CD4-positive, alpha-beta T cell treated with Interleukin-6 at 100 ng/mL for 8 hours (primary cell): ENCODE measurements at regions not wholly inside any gene's neighbourhood (a gene's known extent, or its start where the extent isn't known, plus 50 kb on each side); places are given as distances from the start of the nearest gene placed in this dataset.

Experiments used
- DNase-seq: peaks from one replicate; pipeline ENCODE4 v3.0.0-alpha.2; 2020; ENCODE audit warnings: mixed read lengths, low spot score

DNA sequence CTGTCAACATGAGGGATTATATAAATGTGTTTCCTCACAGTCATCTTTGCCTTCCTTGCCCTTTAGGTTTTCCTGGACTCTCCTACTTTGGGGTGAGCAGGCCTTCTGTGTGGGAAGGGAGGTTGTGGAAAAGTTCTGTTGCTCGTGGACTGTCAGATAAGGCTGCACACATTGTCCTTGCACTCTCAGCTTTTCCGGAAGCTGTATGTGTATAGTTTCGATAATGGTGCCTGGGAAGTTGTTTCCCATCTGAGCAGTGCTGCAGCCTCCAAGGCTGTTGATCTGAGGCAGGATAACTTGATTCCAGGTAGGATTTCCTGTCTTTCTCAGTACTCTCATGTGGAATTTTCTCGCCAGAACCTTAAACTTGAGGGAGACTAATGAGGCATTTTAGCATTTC is 297.8 kb upstream of the AZI2 start:
- no peak for DNase-seq

DNA sequence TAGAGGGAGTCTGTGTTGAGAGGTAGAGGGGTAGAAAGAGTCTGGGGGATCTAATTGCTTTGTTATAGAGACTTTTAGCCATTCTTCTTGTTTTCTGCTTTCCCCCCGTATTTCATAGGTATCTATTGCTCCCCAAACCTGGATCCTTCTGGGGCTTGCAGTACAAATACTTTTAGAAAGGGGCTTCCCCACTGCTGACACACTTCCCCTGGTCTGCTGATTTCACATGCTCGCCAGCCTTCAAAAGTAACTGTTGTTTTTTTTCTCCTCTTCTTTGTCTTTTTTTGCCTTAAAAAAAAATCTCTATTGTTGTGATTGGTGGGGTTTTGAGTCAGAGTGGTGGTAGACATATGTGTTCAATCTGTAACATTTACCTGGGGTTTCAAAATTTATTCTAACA is 300.6 kb upstream of the AZI2 start:
- no peak for DNase-seq

GRCh38 chr3:28651159-28651558 is 302.5 kb upstream of the AZI2 start:
- no peak for DNase-seq

DNA sequence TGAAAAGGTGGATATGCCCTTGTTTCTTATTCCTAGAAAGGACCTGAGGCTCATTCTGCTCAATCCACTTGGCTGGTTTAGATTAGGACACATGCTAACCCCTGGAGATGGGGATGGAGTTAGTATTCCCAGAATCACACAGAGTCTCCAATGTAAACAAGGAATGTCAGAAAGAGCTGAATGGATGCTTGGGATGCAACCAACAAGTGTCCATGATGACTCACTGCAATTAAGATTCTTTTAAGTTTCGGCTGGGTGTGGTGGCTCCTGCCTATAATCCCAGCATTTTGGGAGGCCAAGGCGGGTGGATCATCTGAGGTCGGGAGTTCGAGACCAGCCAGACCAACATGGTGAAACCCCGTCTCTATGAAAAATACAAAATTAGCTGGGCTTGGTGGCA is 315.5 kb upstream of the AZI2 start:
- DNase-seq, result no peak

- DNase-seq, result peak; percentile 2
Observed at GRCh38 chr3:28667646-28668621, 319.3 kb upstream of the AZI2 start.

- no peak for DNase-seq
Observed at GRCh38 chr3:28669870-28670269, 321.2 kb upstream of the AZI2 start.

DNA sequence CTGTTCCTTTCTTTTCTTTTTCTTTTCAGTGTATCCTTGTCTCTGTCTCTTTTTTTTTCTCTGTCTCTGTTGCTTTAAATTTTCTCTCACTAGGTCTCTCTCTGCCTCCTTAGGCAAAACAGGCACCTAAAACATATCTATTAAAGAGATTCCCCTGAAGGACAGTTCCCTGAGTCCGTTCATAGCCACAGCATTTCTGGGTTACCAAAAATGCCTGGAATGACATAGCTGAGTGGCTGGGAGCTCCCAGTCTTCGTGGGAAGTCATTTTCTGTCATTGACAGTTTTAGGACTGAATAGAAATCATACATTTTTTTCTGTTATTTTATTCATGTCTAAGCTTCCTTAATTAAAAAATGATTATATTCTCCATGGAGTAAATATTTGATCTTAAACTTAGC is 323.8 kb upstream of the AZI2 start:
- no peak for DNase-seq

DNA sequence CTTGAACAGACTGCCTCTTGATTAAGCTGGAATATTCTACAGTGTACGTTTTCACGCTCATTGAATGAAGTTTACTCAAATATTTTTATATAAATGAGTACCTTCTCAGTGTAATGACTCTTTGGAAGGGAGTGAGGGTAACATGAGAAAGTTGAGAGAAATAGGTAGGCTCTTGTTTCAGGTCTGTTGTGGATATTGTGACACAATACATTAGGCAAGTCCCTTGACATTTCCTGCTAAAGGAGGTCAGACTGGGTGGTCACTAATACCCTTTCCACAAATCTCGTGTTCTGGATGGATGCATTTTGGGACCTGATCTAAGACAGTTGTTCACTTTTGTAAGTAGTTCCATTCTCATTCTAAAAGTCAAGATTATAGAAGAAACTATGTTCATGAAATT is 324.8 kb upstream of the AZI2 start:
- no peak for DNase-seq

DNA sequence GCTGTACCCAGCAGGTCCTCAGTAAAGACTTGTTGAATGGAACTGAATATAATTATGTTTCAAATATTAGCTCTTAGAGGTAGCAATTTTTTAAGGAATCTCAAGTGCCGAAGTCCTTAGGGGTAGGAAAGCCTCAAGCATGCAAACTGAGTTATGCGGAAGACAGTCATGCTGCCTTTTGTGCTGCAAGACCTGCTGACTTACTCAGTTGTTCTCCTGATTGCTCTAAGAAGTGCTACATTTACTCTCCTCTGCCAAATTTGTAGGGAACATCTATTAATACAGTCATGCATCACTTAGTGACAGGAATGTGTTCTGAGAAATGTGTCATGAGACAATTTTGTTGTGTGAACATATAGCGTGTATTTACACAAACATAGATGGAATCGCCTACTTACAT is 325.6 kb upstream of the AZI2 start:
- DNase-seq, result no peak

DNA sequence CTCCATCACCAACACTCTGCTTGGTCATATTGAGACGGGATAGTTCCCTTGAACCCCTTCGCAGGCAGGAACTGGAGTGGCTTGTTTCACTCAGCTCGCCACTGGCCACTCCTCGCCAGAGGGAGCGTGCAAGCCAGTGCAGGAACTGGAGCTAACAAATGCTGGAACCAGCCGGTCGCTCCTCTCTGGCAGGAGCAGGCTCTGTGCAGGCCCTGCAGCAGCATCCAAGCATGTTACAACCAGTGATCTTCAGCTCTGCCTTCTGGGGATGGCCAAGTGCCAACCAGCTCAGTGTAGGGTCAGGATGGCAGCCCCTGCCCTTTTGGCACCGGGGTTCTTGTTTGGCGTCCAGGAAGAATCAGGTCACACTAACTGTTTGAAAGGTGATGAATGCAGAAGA is 329.0 kb upstream of the AZI2 start:
- no peak for DNase-seq

DNA sequence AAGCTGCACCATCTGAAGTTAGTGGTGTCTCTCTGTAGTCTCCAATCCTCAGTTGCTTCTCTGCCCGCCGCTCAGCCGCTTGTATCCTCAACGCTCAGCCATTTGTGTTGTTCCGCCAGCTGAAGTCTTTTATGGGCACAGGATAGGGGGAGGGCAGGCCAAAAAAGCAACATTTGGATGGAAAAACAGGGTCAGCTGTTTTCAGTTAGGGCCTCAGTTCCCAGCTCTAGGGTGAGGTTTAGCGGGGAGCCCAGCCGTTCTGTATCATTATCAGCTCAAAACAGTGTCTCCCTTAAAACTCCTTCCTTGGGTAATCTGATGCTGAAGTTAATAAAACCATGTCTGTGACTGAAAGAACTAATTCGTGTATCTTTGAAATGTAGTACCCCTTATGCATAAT is 329.5 kb upstream of the AZI2 start:
- DNase-seq, result no peak

GRCh38 chr3:28680050-28680449 is 331.4 kb upstream of the AZI2 start:
- no peak for DNase-seq

DNA sequence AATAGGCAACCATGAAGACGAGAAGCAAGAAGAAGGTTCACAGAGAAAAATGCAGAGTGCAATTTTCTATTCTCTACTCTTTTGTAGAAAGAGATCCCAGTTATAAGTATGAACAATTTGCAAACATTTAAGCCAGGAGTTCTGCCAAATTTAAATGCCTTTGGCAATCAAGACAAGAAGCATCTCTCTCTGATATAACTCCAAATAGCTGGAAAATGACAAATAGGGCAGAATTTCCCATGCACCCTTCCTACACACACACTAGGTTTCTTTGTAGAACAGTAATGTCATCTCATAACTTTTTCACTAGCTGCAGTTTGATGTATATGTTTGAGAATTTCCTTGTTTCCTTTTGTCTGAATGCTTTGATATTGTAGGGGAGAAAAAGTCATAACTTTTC is 333.5 kb upstream of the AZI2 start:
- DNase-seq, result no peak

DNA sequence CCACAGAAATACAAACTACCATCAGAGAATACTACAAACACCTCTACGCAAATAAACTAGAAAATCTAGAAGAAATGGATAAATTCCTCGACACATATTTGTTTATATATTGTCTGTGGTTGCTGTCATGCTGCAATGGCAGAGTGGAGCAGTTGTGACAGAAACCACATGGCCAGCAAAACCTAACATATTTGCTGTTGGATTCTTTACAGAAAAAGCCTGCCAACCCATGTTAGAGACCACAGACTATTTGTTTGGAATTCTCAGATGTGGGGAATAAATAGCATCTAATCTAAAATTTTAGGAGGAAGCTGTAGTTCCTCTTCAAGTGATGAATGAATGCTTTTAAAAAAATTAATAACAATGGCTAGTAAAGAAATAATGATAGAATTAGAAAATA is 341.6 kb upstream of the AZI2 start:
- DNase-seq, result no peak

- DNase-seq, result no peak
Observed at GRCh38 chr3:28698706-28699105, 350.1 kb upstream of the AZI2 start.

DNA sequence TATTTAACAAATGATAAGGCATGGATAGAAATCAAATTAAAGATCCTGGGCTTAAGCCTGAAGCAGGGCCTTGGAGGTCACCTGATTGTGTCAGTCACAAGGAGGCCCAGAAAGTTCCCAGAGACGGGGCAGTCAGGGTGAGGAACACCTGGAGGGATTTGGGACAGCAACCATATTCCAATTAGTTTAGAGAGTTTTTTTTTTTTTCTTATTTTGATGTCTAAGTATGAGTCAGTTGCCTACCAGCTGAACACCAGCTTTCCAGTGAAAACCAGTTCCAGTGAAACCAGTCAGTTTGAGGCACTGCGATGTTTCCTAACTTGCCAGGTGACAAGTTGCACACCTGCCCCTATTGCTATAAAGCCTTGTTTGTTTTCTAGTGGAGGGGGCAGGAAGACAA is 350.7 kb upstream of the AZI2 start:
- DNase-seq, result no peak

GRCh38 chr3:28700728-28701127 is 352.1 kb upstream of the AZI2 start:
- no peak for DNase-seq

GRCh38 chr3:28703843-28704242 is 355.2 kb upstream of the AZI2 start:
- DNase-seq, result no peak

DNA sequence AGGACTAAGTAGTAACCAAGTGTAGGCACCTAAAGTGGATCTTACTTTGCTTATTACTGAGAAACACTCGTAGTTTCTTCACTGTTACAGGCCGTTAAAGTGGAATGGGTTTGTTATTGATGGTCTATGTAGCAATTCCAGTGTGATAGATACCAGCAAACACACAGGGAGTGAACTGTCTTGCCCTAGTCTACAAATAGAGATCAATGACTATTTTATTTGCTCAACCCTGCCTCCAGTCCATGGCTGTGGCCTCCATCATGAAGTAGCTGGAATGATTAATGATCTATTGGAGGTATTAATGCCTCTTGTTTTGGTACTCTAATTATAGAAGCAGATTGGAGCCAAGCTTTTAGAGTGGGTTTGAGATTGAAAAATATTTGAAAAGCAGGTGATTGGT is 362.7 kb upstream of the AZI2 start:
- DNase-seq, result no peak

DNA sequence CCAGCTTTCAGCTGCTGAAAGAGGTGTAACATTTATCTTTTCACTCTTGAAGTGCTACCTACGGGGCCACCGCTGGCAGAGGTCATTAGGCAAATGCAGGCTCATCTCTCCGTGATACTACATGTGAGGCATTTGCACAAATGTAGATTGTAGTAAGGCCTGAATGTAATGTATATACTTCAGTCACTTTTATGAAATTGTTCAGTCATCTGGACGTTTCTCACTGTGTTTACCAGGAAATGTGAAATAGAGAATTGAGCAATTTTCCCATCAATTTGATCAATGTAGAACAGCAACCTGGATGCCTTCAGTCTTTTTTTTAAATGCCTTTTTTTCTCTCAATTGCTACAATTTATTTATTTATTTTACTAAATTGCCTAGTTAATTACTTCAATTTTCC is 368.3 kb upstream of the AZI2 start:
- no peak for DNase-seq

- no peak for DNase-seq
Observed at GRCh38 chr3:28718074-28718849, 369.6 kb upstream of the AZI2 start.

DNA sequence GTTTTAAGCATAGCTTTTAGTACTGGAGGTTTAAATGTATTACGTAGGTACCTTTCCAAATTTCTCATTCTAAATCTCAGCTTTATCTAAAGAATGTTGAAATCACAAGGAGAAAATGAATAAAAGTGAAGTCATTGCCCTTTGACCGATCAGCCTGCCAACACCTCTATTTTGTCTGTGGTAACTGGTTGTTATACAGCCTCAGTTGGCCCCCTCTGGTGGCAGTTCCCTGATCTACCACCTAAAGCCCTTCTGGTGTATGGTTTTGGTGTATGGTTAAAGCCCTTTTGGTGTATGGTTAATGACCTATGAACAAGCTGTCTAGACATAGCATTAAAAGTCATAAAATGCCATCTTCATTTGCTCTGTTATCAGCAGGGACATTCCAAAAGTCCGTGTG is 378.2 kb upstream of the AZI2 start:
- DNase-seq, result no peak

- no peak for DNase-seq
Observed at GRCh38 chr3:28727307-28727706, 378.7 kb upstream of the AZI2 start.
